ENCODE measurements at regions not wholly inside any gene's neighbourhood (a gene's known extent, or its start where the extent isn't known, plus 50 kb on each side); places are given as distances from the start of the nearest gene placed in this dataset.

GRCh38 chr6:77095936-77096627 is 367.2 kb downstream of the HTR1B start:
- TF ChIP-seq CTCF (IDR thresholded peaks at IDR 0.05) (no peak), EP300 (IDR thresholded peaks at IDR 0.05) (no peak), POLR2A (IDR thresholded peaks at IDR 0.05) (no peak)
